SIG-M5 treated with dmso at 0.1 percent for 504 hours (cell line): ENCODE measurements at regions not wholly inside any gene's neighbourhood (a gene's known extent, or its start where the extent isn't known, plus 50 kb on each side); places are given as distances from the start of the nearest gene placed in this dataset.
A peak's percentile ranks its signal among the peaks of the same experiment; 100 is the strongest.
"Not testable (repeated sequence)": the region's sequence is repeated elsewhere in the genome, so short reads cannot be mapped to it uniquely, and the experiment has no call there.

ENCODE experiments used
- DNase-seq: peaks from one replicate; lab custom pipeline; 2025; ENCODE audit not compliant: unreplicated experiment; lab: John Stamatoyannopoulos, UW

- no peak for DNase-seq
These were observed 319.8 kb downstream of the HINT1 start for GRCh38 chr5:130845049-130845765.

GRCh38 chr5:130836729-130837649, 328.1 kb downstream of the HINT1 start:
- no peak for DNase-seq

- not testable (repeated sequence) for DNase-seq
These were observed 347.3 kb downstream of the HINT1 start for GRCh38 chr5:130817598-130818384.

- DNase-seq, result no peak
These were observed 349.8 kb downstream of the HINT1 start for GRCh38 chr5:130815246-130815645.

- DNase-seq, result no peak
These were observed 356.4 kb downstream of the HINT1 start for GRCh38 chr5:130808691-130809090.

- DNase-seq, result no peak
These were observed 359.4 kb downstream of the HINT1 start for GRCh38 chr5:130805648-130806047.

GRCh38 chr5:130805036-130805435, 360.0 kb downstream of the HINT1 start:
- no peak for DNase-seq

- no peak for DNase-seq
These were observed 363.1 kb downstream of the HINT1 start for GRCh38 chr5:130801963-130802362.

GRCh38 chr5:130799015-130799414, 366.0 kb downstream of the HINT1 start:
- DNase-seq, result no peak

GRCh38 chr5:130797303-130797702, 367.8 kb downstream of the HINT1 start:
- no peak for DNase-seq

GRCh38 chr5:130796902-130797301, 368.2 kb downstream of the HINT1 start:
- no peak for DNase-seq

- no peak for DNase-seq
These were observed 369.0 kb downstream of the HINT1 start for GRCh38 chr5:130796032-130796431.

GRCh38 chr5:130795037-130795436, 370.0 kb downstream of the HINT1 start:
- no peak for DNase-seq

- no peak for DNase-seq
These were observed 387.3 kb downstream of the HINT1 start for GRCh38 chr5:130777794-130778193.

GRCh38 chr5:130773813-130774212, 391.2 kb downstream of the HINT1 start:
- peak; percentile 40 for DNase-seq

- DNase-seq, result peak; percentile 52
These were observed 403.0 kb downstream of the HINT1 start for GRCh38 chr5:130762031-130762430.

GRCh38 chr5:130759061-130759460, 406.0 kb downstream of the HINT1 start:
- DNase-seq, result no peak

GRCh38 chr5:130747556-130747955, 417.5 kb downstream of the HINT1 start:
- no peak for DNase-seq

- DNase-seq, result not testable (repeated sequence)
These were observed 418.4 kb downstream of the HINT1 start for GRCh38 chr5:130746641-130747040.

GRCh38 chr5:130743092-130743491, 422.0 kb downstream of the HINT1 start:
- DNase-seq, result no peak

GRCh38 chr5:130740047-130740569, 424.9 kb downstream of the HINT1 start:
- no peak for DNase-seq
